ENCODE measurements at regions not wholly inside any gene's neighbourhood (a gene's known extent, or its start where the extent isn't known, plus 50 kb on each side); places are given as distances from the start of the nearest gene placed in this dataset.

DNA sequence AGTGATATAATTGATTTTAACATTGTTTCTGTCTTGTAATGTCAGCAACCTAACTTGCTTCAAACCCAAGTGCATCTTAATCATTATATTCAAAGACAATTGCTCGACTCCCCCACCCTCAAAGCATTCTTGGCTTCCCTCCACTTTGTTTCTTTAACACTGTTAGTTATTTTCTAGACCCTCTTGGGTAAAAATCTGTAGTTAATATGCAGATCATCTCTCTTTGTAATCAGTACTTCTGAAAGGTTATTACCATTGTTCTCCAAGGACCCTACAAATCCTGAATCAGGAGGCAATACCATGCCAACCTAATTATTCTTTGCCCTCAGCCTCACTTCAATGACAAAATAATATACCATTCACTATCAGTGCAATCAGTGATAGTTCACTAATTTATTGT is 1075.7 kb downstream of the AMY1C start:
- no peak overlapping the region for H3K9ac ChIP-seq (ENCODE audit: low read length)
- no peak overlapping the region for H3K4me3 ChIP-seq (ENCODE audit: low read length)
- no peaks in the 10 kb centered on the region for H4K20me1 ChIP-seq (ENCODE audit: insufficient read depth, low read depth, low read length)
- H3K4me1 ChIP-seq (ENCODE audit: low read length), result no peaks in the 10 kb centered on the region
- no peak overlapping the region for H3K4me2 ChIP-seq (ENCODE audit: low read depth, low read length, poor library complexity, severe bottlenecking)
- H3K9me3 ChIP-seq (ENCODE audit: low read length), result peaks cover 15% of the 10 kb centered on the region; the same call in 1 of the 2 replicates
- no peaks in the 10 kb centered on the region for H3K79me2 ChIP-seq (ENCODE audit: low read length)
- H3K27me3 ChIP-seq (ENCODE audit: low read length), result no peaks in the 10 kb centered on the region
- H3K27ac ChIP-seq (ENCODE audit: low read length), result no peak overlapping the region
- no peaks in the 10 kb centered on the region for H3K9me2 ChIP-seq (replicated peaks; ENCODE audit: insufficient read depth, low read length)
- H2AFZ ChIP-seq (ENCODE audit: low read length), result no peak overlapping the region
- DNase-seq, result no peak
- no peaks in the 10 kb centered on the region for H3K36me3 ChIP-seq (ENCODE audit: insufficient read depth, low read length)

DNA sequence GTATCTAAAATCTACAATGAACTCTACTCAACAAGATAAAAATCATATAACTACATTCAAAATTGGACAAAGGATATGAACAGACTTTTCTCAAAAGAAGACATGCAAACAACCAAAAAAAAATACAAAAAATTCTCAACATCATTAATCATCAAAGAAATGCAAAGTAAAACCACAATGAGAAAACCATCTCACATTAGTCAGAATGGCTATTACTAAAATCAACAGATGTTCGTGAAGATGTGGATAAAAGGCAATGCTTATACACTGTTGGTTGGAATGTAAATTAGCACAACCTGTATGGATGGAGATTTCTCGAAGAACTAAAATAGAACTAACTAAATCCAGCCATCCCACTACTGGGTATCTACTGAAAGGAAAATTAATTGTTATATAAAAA is 1080.8 kb downstream of the AMY1C start:
- H3K79me2 ChIP-seq (ENCODE audit: low read length), result no peaks in the 10 kb centered on the region
- no peaks in the 10 kb centered on the region for H3K27me3 ChIP-seq (ENCODE audit: low read length)
- H4K20me1 ChIP-seq (ENCODE audit: insufficient read depth, low read depth, low read length), result no peaks in the 10 kb centered on the region
- H3K9me3 ChIP-seq (ENCODE audit: low read length), result peaks cover 17% of the 10 kb centered on the region
- no peak overlapping the region for H3K9ac ChIP-seq (ENCODE audit: low read length)
- no peak overlapping the region for H2AFZ ChIP-seq (ENCODE audit: low read length)
- no peak overlapping the region for H3K4me2 ChIP-seq (ENCODE audit: low read depth, low read length, poor library complexity, severe bottlenecking)
- H3K4me1 ChIP-seq (ENCODE audit: low read length), result no peaks in the 10 kb centered on the region
- DNase-seq, result no peak
- no peaks in the 10 kb centered on the region for H3K9me2 ChIP-seq (replicated peaks; ENCODE audit: insufficient read depth, low read length)
- H3K4me3 ChIP-seq (ENCODE audit: low read length), result no peak overlapping the region
- no peaks in the 10 kb centered on the region for H3K36me3 ChIP-seq (ENCODE audit: insufficient read depth, low read length)
- H3K27ac ChIP-seq (ENCODE audit: low read length), result no peak overlapping the region

DNA sequence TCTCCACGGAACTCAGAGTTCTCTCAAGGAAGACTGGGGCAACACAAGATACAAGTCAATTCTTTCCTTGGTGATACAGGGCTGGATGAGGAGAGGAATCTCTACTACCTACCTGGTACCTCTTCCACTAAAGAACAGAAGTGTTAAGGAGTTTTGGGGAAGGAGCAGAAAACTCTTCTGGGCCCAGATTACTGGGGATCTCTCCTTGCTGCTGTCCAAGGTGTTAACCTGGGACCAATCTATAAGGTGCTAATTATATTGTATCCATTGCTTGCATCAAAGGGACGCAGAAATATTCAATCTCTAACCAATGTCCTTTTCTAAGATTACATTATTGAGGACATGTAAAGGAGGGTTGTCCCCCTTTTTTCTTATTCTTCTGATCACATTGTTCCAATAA is 1102.5 kb downstream of the AMY1C start:
- Histone ChIP-seq H3K4me1 (ENCODE audit: low read length) (no peaks in the 10 kb centered on the region), H3K79me2 (ENCODE audit: low read length) (no peaks in the 10 kb centered on the region), H3K4me2 (ENCODE audit: low read depth, low read length, poor library complexity, severe bottlenecking) (no peak overlapping the region), H3K27me3 (ENCODE audit: low read length) (no peaks in the 10 kb centered on the region), H4K20me1 (ENCODE audit: insufficient read depth, low read depth, low read length) (no peaks in the 10 kb centered on the region), H3K4me3 (ENCODE audit: low read length) (no peak overlapping the region), H3K9ac (ENCODE audit: low read length) (no peak overlapping the region), H2AFZ (ENCODE audit: low read length) (no peak overlapping the region), H3K36me3 (ENCODE audit: insufficient read depth, low read length) (no peaks in the 10 kb centered on the region), H3K27ac (ENCODE audit: low read length) (no peak overlapping the region), H3K9me3 (ENCODE audit: low read length) (peaks cover 4% of the 10 kb centered on the region), H3K9me2 (replicated peaks; ENCODE audit: insufficient read depth, low read length) (no peaks in the 10 kb centered on the region)
- no peak for DNase-seq

DNA sequence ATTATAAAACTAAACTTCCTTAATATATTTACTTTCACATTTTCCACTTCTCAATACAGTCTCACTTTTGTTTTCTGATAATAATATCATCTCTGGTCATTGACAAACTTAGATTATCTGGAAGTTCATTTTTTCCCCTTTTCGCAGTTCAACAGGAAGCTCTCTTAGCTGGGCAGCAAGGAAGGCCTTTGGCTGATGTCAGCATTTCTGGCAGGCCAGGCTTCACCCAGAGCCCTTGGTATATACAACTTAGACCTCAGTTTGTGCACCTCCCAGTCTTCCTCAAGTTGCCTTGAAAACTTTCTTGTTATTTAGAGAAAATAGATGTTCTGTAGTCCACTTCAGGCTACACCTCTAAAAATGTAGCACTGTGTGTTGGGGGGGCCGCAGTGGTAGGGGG is 1103.6 kb downstream of the AMY1C start:
- Histone ChIP-seq H3K79me2 (ENCODE audit: low read length) (no peaks in the 10 kb centered on the region), H2AFZ (ENCODE audit: low read length) (no peak overlapping the region), H3K4me2 (ENCODE audit: low read depth, low read length, poor library complexity, severe bottlenecking) (no peak overlapping the region), H3K9me3 (ENCODE audit: low read length) (peaks cover 9% of the 10 kb centered on the region), H3K4me3 (ENCODE audit: low read length) (no peak overlapping the region), H3K9ac (ENCODE audit: low read length) (no peak overlapping the region), H3K36me3 (ENCODE audit: insufficient read depth, low read length) (no peaks in the 10 kb centered on the region), H3K27ac (ENCODE audit: low read length) (no peak overlapping the region), H3K4me1 (ENCODE audit: low read length) (no peaks in the 10 kb centered on the region), H3K9me2 (replicated peaks; ENCODE audit: insufficient read depth, low read length) (no peaks in the 10 kb centered on the region), H3K27me3 (ENCODE audit: low read length) (no peaks in the 10 kb centered on the region), H4K20me1 (ENCODE audit: insufficient read depth, low read depth, low read length) (no peaks in the 10 kb centered on the region)
- DNase-seq, result no peak

DNA sequence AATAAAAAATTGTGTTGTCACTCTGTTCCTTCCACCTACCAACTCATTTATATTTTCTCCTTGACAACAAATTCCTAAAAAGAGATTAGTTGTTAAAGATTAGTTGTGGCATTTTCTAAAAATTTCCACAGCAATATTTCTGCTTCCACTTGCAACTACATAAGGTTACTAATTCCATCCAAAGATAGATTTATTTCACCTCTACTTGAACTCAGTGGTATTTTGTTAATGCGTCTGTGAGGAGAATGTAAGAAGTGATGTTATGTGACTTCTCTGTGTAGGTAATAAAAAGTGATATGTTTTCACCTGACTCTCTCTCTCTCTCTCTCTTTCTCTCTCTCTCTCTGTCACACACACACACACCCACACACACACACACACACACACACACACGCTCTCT is 1104.8 kb downstream of the AMY1C start:
- H3K9me2 ChIP-seq (replicated peaks; ENCODE audit: insufficient read depth, low read length), result no peaks in the 10 kb centered on the region
- H3K4me1 ChIP-seq (ENCODE audit: low read length), result no peaks in the 10 kb centered on the region
- no peak for DNase-seq
- no peaks in the 10 kb centered on the region for H3K36me3 ChIP-seq (ENCODE audit: insufficient read depth, low read length)
- no peaks in the 10 kb centered on the region for H3K27me3 ChIP-seq (ENCODE audit: low read length)
- no peak overlapping the region for H3K4me2 ChIP-seq (ENCODE audit: low read depth, low read length, poor library complexity, severe bottlenecking)
- peaks cover 13% of the 10 kb centered on the region for H3K9me3 ChIP-seq (ENCODE audit: low read length)
- no peaks in the 10 kb centered on the region for H3K79me2 ChIP-seq (ENCODE audit: low read length)
- H4K20me1 ChIP-seq (ENCODE audit: insufficient read depth, low read depth, low read length), result no peaks in the 10 kb centered on the region
- H3K4me3 ChIP-seq (ENCODE audit: low read length), result no peak overlapping the region
- H3K9ac ChIP-seq (ENCODE audit: low read length), result no peak overlapping the region
- H2AFZ ChIP-seq (ENCODE audit: low read length), result no peak overlapping the region
- no peak overlapping the region for H3K27ac ChIP-seq (ENCODE audit: low read length)

DNA sequence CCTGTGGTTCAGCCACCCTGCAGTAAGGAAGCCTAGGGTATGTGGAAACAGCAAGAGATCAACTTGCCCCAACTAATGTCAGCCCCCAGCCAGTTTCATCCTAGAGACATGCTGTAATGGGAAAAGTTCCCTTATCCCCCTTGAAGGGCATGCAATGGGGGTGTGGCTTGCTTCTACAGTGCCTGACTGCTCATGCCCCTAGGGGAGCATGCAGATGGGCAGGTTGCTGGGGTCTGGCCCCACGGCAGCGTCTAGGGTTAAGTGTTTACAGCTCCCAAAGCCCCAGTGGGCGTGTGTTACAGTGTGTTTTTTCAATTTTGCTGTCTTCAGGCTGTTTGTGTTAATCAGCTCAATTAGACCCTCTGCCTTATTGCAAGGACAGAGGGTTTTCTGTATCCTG is 1105.9 kb downstream of the AMY1C start:
- no peaks in the 10 kb centered on the region for H3K9me2 ChIP-seq (replicated peaks; ENCODE audit: insufficient read depth, low read length)
- H2AFZ ChIP-seq (ENCODE audit: low read length), result no peak overlapping the region
- H3K4me2 ChIP-seq (ENCODE audit: low read depth, low read length, poor library complexity, severe bottlenecking), result no peak overlapping the region
- no peaks in the 10 kb centered on the region for H4K20me1 ChIP-seq (ENCODE audit: insufficient read depth, low read depth, low read length)
- peaks cover 23% of the 10 kb centered on the region for H3K9me3 ChIP-seq (ENCODE audit: low read length)
- no peak overlapping the region for H3K9ac ChIP-seq (ENCODE audit: low read length)
- no peaks in the 10 kb centered on the region for H3K79me2 ChIP-seq (ENCODE audit: low read length)
- H3K4me3 ChIP-seq (ENCODE audit: low read length), result no peak overlapping the region
- no peaks in the 10 kb centered on the region for H3K36me3 ChIP-seq (ENCODE audit: insufficient read depth, low read length)
- H3K27ac ChIP-seq (ENCODE audit: low read length), result no peak overlapping the region
- no peaks in the 10 kb centered on the region for H3K27me3 ChIP-seq (ENCODE audit: low read length)
- no peaks in the 10 kb centered on the region for H3K4me1 ChIP-seq (ENCODE audit: low read length)
- DNase-seq, result no peak

DNA sequence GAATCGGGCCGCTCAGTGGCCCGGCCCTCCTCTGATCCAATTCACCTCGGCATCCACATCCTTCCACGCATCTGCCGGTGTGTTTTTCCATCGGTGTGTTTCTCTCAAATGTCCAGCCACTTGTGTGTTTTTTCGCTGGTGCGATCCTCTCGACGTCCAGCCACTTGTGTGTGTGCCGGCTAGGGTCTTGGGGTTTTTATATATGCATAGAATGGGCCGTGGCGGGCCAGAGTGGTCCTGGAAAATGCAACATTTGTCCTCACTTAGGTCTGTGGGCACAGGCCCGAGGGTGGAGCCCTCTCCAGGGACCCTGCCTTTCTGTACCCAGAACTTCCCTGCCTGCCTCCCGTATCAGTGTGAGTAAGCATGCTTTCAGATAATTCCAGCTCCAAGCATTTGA is 1106.4 kb downstream of the AMY1C start:
- Histone ChIP-seq H3K4me3 (ENCODE audit: low read length) (no peak overlapping the region), H3K79me2 (ENCODE audit: low read length) (no peaks in the 10 kb centered on the region), H3K36me3 (ENCODE audit: insufficient read depth, low read length) (no peaks in the 10 kb centered on the region), H3K27ac (ENCODE audit: low read length) (no peak overlapping the region), H3K4me2 (ENCODE audit: low read depth, low read length, poor library complexity, severe bottlenecking) (no peak overlapping the region), H3K9me2 (replicated peaks; ENCODE audit: insufficient read depth, low read length) (no peaks in the 10 kb centered on the region), H4K20me1 (ENCODE audit: insufficient read depth, low read depth, low read length) (no peaks in the 10 kb centered on the region), H3K27me3 (ENCODE audit: low read length) (no peaks in the 10 kb centered on the region), H2AFZ (ENCODE audit: low read length) (no peak overlapping the region), H3K9me3 (ENCODE audit: low read length) (peaks cover 25% of the 10 kb centered on the region), H3K4me1 (ENCODE audit: low read length) (no peaks in the 10 kb centered on the region), H3K9ac (ENCODE audit: low read length) (no peak overlapping the region)
- DNase-seq, result no peak

DNA sequence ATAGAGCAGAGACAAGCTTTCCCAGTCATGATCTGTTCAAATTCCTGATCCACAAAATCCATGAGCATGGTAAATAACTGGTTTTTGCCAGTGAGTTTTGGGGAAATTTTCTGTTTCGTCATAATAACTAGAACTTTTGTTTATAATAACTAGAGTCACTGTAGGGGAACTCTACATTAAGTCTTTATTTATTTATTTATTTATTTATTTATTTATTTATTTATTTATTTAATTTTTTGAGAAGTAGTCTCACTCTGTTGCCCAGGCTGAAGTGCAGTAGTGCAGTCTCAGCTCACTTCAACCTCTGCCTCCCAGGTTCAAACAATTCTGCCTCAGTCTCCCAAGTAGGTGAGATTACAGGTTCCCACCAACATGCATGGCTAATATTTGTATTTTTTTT is 1106.8 kb downstream of the AMY1C start:
- Histone ChIP-seq H3K9me2 (replicated peaks; ENCODE audit: insufficient read depth, low read length) (no peaks in the 10 kb centered on the region), H3K79me2 (ENCODE audit: low read length) (no peaks in the 10 kb centered on the region), H3K4me2 (ENCODE audit: low read depth, low read length, poor library complexity, severe bottlenecking) (no peak overlapping the region), H3K4me1 (ENCODE audit: low read length) (no peaks in the 10 kb centered on the region), H4K20me1 (ENCODE audit: insufficient read depth, low read depth, low read length) (no peaks in the 10 kb centered on the region), H3K36me3 (ENCODE audit: insufficient read depth, low read length) (no peaks in the 10 kb centered on the region), H3K9me3 (ENCODE audit: low read length) (peaks cover 25% of the 10 kb centered on the region), H3K27me3 (ENCODE audit: low read length) (no peaks in the 10 kb centered on the region), H3K4me3 (ENCODE audit: low read length) (no peak overlapping the region), H3K9ac (ENCODE audit: low read length) (no peak overlapping the region), H3K27ac (ENCODE audit: low read length) (no peak overlapping the region), H2AFZ (ENCODE audit: low read length) (no peak overlapping the region)
- DNase-seq, result no peak

DNA sequence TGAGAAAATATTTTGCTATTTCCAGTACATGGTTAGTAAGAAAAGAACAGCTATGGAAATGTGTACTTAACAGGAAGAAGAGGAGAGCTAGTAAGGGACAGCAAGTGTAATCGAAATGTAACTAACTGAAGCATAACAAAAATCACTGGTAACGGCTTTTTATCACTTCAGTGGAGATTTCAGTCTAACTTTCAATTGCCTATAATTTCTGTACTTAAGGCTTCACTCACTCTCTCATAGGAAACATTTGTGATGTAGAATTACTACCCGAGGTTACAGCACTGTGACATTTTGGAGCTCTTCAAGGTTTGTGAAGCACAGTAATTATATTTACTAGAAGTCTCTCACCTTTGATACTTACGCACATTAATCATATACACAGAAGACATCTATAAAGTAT is 1119.1 kb downstream of the AMY1C start:
- no peak overlapping the region for H3K9ac ChIP-seq (ENCODE audit: low read length)
- no peak for DNase-seq
- no peak overlapping the region for H3K4me2 ChIP-seq (ENCODE audit: low read depth, low read length, poor library complexity, severe bottlenecking)
- H3K27me3 ChIP-seq (ENCODE audit: low read length), result no peaks in the 10 kb centered on the region
- no peaks in the 10 kb centered on the region for H3K36me3 ChIP-seq (ENCODE audit: insufficient read depth, low read length)
- no peaks in the 10 kb centered on the region for H3K79me2 ChIP-seq (ENCODE audit: low read length)
- H3K4me1 ChIP-seq (ENCODE audit: low read length), result no peaks in the 10 kb centered on the region
- no peak overlapping the region for H2AFZ ChIP-seq (ENCODE audit: low read length)
- H3K9me2 ChIP-seq (replicated peaks; ENCODE audit: insufficient read depth, low read length), result no peaks in the 10 kb centered on the region
- no peak overlapping the region for H3K4me3 ChIP-seq (ENCODE audit: low read length)
- H4K20me1 ChIP-seq (ENCODE audit: insufficient read depth, low read depth, low read length), result no peaks in the 10 kb centered on the region
- no peak overlapping the region for H3K27ac ChIP-seq (ENCODE audit: low read length)
- H3K9me3 ChIP-seq (ENCODE audit: low read length), result peaks cover 10% of the 10 kb centered on the region

All from Karpas-422 (cell line).